ENCODE measurements at regions not wholly inside any gene's neighbourhood (a gene's known extent, or its start where the extent isn't known, plus 50 kb on each side); places are given as distances from the start of the nearest gene placed in this dataset.
"Not testable (repeated sequence)": the region's sequence is repeated elsewhere in the genome, so short reads cannot be mapped to it uniquely, and the experiment has no call there.

- no peak for DNase-seq (ENCODE audit: low spot score)
- in situ Hi-C loops (cut with MboI; ENCODE audit: low pct_unique_long_range_greater_than_20kb, low sequenced_read_pairs, unreplicated experiment) = no loop called here
- TF ChIP-seq, protein P1, sequence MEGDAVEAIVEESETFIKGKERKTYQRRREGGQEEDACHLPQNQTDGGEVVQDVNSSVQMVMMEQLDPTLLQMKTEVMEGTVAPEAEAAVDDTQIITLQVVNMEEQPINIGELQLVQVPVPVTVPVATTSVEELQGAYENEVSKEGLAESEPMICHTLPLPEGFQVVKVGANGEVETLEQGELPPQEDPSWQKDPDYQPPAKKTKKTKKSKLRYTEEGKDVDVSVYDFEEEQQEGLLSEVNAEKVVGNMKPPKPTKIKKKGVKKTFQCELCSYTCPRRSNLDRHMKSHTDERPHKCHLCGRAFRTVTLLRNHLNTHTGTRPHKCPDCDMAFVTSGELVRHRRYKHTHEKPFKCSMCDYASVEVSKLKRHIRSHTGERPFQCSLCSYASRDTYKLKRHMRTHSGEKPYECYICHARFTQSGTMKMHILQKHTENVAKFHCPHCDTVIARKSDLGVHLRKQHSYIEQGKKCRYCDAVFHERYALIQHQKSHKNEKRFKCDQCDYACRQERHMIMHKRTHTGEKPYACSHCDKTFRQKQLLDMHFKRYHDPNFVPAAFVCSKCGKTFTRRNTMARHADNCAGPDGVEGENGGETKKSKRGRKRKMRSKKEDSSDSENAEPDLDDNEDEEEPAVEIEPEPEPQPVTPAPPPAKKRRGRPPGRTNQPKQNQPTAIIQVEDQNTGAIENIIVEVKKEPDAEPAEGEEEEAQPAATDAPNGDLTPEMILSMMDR (IDR thresholded peaks at IDR 0.05; ENCODE audit: extremely low read depth, insufficient read depth, missing control alignments) = no peak
Measured at GRCh38 chr2:116545286-116546068, 1269.0 kb upstream of the DDX18 start.

- not testable (repeated sequence) for DNase-seq (ENCODE audit: low spot score)
Measured at GRCh38 chr2:116552738-116553419, 1261.6 kb upstream of the DDX18 start.

DNA sequence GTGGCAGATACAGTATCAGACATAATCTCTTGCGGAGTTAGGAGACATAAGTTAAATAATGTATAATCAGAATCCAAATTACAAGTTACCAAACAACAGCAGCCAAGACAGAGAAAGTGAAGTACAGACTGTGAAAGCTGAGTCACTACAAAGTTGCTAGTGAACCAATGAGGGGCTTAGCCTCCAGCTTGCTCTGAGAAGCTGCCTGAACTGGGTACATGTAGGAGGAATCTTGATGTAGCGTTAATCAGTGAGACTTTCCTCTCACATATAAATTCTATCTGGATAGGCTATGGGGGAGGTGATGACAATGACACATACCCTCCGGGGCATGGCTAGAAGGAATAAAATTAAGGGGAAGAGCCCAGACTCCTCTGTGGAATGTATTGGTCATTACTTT is 1234.3 kb upstream of the DDX18 start:
- in situ Hi-C loops (cut with MboI; ENCODE audit: low pct_unique_long_range_greater_than_20kb, low sequenced_read_pairs, unreplicated experiment) = no loop called here
- DNase-seq (ENCODE audit: low spot score) = no peak
- TF ChIP-seq, protein P1 (IDR thresholded peaks at IDR 0.05; ENCODE audit: extremely low read depth, insufficient read depth, missing control alignments) = no peak

More at GRCh38 chr2:116552738-116553419, 1261.6 kb upstream of the DDX18 start:
- in situ Hi-C loops (cut with MboI; ENCODE audit: low pct_unique_long_range_greater_than_20kb, low sequenced_read_pairs, unreplicated experiment) = not testable (repeated sequence)

DNA sequence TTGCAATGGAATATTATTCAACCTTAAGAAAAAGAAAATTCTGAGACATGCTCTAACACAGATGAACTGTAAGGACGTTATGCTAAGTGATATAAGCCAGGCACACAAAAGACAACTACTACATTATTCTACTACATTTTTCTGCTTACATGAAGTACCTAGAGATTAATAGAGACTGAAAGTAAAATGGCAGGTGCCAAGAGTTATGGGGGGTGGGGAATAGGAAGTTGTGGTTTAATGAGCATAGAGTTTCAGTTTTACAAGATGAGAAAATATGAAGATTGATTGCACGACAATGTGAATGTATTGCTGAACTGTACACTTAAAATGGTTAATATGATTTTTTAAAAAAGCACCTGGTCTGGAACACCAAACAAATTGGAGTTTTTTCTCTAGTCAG is 1231.6 kb upstream of the DDX18 start:
- no peak for DNase-seq (ENCODE audit: low spot score)
- in situ Hi-C loops (cut with MboI; ENCODE audit: low pct_unique_long_range_greater_than_20kb, low sequenced_read_pairs, unreplicated experiment) = no loop called here
- TF ChIP-seq, protein P1 (IDR thresholded peaks at IDR 0.05; ENCODE audit: extremely low read depth, insufficient read depth, missing control alignments) = no peak

- TF ChIP-seq, protein P1 (IDR thresholded peaks at IDR 0.05; ENCODE audit: extremely low read depth, insufficient read depth, missing control alignments) = no peak
- no peak for DNase-seq (ENCODE audit: low spot score)
- in situ Hi-C loops (cut with MboI; ENCODE audit: low pct_unique_long_range_greater_than_20kb, low sequenced_read_pairs, unreplicated experiment) = no loop called here
Measured at GRCh38 chr2:116585669-116586327, 1228.7 kb upstream of the DDX18 start.

GRCh38 chr2:116586328-116586689 is 1228.2 kb upstream of the DDX18 start:
- no peak for DNase-seq (ENCODE audit: low spot score)
- TF ChIP-seq, protein P1 (IDR thresholded peaks at IDR 0.05; ENCODE audit: extremely low read depth, insufficient read depth, missing control alignments) = no peak
- in situ Hi-C loops (cut with MboI; ENCODE audit: low pct_unique_long_range_greater_than_20kb, low sequenced_read_pairs, unreplicated experiment) = no loop called here
